ENCODE measurements at regions not wholly inside any gene's neighbourhood (a gene's known extent, or its start where the extent isn't known, plus 50 kb on each side); places are given as distances from the start of the nearest gene placed in this dataset.

- no peak overlapping the region for H3K4me3 Mint-ChIP-seq
- no peaks in the 10 kb centered on the region for H3K4me1 Mint-ChIP-seq (ENCODE audit: low read depth)
- peaks cover 3% of the 10 kb centered on the region for H3K27me3 Mint-ChIP-seq (ENCODE audit: insufficient read depth)
- no peak overlapping the region for H3K27ac Mint-ChIP-seq
- no peaks in the 10 kb centered on the region for H3K36me3 Mint-ChIP-seq (ENCODE audit: low read depth)
- TF ChIP-seq, protein P1, sequence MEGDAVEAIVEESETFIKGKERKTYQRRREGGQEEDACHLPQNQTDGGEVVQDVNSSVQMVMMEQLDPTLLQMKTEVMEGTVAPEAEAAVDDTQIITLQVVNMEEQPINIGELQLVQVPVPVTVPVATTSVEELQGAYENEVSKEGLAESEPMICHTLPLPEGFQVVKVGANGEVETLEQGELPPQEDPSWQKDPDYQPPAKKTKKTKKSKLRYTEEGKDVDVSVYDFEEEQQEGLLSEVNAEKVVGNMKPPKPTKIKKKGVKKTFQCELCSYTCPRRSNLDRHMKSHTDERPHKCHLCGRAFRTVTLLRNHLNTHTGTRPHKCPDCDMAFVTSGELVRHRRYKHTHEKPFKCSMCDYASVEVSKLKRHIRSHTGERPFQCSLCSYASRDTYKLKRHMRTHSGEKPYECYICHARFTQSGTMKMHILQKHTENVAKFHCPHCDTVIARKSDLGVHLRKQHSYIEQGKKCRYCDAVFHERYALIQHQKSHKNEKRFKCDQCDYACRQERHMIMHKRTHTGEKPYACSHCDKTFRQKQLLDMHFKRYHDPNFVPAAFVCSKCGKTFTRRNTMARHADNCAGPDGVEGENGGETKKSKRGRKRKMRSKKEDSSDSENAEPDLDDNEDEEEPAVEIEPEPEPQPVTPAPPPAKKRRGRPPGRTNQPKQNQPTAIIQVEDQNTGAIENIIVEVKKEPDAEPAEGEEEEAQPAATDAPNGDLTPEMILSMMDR (IDR thresholded peaks at IDR 0.05) = no peak
- peaks cover 16% of the 10 kb centered on the region for H3K9me3 Mint-ChIP-seq
- no peak for DNase-seq
Measured at GRCh38 chr11:15737320-15737719, 619.0 kb downstream of the SOX6 start.

DNA sequence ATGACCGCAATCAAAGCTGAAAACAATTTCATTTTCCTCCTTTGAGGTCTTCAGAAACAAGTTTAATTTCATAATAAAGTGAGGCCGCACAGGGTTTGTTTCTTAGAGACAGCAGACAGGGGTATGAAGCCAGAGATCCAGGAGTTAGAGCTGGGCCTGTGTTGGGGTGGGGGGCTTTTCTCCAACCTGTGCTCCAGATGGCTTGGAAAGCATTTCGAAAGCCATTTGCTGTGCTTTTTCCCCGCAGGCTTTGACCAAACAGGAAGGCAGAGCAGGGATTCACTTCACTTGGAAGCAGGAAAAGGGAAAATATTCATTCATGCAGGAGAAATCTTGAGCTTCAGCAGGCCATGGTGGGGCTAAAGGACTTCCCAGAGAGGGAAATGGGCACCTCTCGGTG, 617.4 kb downstream of the SOX6 start:
- Mint-ChIP-seq H3K9me3 (peaks cover 13% of the 10 kb centered on the region), H3K27ac (no peak overlapping the region), H3K4me3 (no peak overlapping the region), H3K27me3 (ENCODE audit: insufficient read depth) (peaks cover 3% of the 10 kb centered on the region), H3K4me1 (ENCODE audit: low read depth) (no peaks in the 10 kb centered on the region), H3K36me3 (ENCODE audit: low read depth) (no peaks in the 10 kb centered on the region)
- TF ChIP-seq, protein P1 (IDR thresholded peaks at IDR 0.05) = no peak
- DNase-seq = no peak

DNA sequence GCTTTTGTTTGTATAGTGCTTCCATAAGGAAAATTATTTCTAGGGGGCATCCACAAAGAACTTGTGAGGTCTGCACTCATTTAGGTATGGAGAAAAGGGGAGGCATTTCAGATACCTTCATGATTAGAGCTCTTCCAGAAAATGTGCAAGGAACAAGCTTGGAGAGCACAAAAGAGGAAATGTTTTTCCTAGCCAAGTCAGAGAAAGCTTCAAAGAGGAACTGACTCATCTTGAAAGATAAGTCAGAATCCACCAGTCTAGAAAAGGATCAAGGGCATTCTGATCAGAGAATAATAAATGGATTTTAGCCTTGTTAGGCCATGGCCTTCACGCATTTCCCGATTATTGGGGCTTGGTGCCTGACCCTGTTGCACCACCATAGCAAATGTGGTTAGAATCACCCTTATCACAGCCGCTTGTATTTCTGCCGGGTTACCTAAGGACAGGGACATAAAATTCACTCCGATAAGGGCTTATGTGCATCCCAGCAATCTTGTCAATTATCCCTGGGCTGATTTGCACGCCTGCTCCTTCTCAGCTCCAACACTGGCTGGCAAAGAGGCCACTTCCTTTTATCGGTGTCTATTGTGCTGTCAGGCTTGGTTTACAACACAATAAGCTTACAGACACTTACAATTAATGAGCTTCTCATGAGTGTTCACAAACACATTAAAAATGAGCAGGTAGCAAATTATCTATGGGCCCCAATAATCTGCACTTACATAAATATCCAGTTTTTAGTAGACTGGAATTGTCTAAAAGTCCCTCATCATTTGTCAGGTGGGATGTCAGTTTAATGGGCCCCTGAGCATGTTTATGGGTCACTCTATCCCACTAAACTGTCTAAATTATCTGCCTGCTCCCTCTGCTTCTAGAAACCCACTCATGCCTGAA, 613.5 kb downstream of the SOX6 start:
- no peaks in the 10 kb centered on the region for H3K4me1 Mint-ChIP-seq (ENCODE audit: low read depth)
- H3K4me3 Mint-ChIP-seq = no peak overlapping the region
- DNase-seq = no peak
- peaks cover 3% of the 10 kb centered on the region for H3K27me3 Mint-ChIP-seq (ENCODE audit: insufficient read depth)
- peaks cover 14% of the 10 kb centered on the region for H3K9me3 Mint-ChIP-seq
- TF ChIP-seq, protein P1 (IDR thresholded peaks at IDR 0.05) = no peak
- no peak overlapping the region for H3K27ac Mint-ChIP-seq
- H3K36me3 Mint-ChIP-seq (ENCODE audit: low read depth) = no peaks in the 10 kb centered on the region

- H3K27me3 Mint-ChIP-seq (ENCODE audit: insufficient read depth) = peaks cover 1% of the 10 kb centered on the region; the same call in 1 of the 2 replicates
- H3K4me1 Mint-ChIP-seq (ENCODE audit: low read depth) = no peaks in the 10 kb centered on the region
- H3K4me3 Mint-ChIP-seq = no peak overlapping the region
- H3K36me3 Mint-ChIP-seq (ENCODE audit: low read depth) = no peaks in the 10 kb centered on the region
- DNase-seq = no peak
- peaks cover 18% of the 10 kb centered on the region for H3K9me3 Mint-ChIP-seq
- TF ChIP-seq, protein P1 (IDR thresholded peaks at IDR 0.05) = no peak
- H3K27ac Mint-ChIP-seq = no peak overlapping the region
Measured at GRCh38 chr11:15744693-15745092, 611.7 kb downstream of the SOX6 start.

- Mint-ChIP-seq H3K36me3 (ENCODE audit: low read depth) (no peaks in the 10 kb centered on the region), H3K9me3 (peaks cover 15% of the 10 kb centered on the region), H3K4me3 (no peak overlapping the region), H3K4me1 (ENCODE audit: low read depth) (no peaks in the 10 kb centered on the region), H3K27me3 (ENCODE audit: insufficient read depth) (peaks cover under 1% of the 10 kb centered on the region; the same call in 1 of the 2 replicates), H3K27ac (no peak overlapping the region)
- TF ChIP-seq, protein P1 (IDR thresholded peaks at IDR 0.05) = no peak
- no peak for DNase-seq
Measured at GRCh38 chr11:15745266-15745665, 611.1 kb downstream of the SOX6 start.

Measured in HFFc6 (cell line).